H1 (cell line): ENCODE measurements at regions not wholly inside any gene's neighbourhood (a gene's known extent, or its start where the extent isn't known, plus 50 kb on each side); places are given as distances from the start of the nearest gene placed in this dataset.

Source experiments
- CTCF ChIA-PET: fragments of 300-600 bp; sonication (Branson Sonifier 250); formaldehyde crosslinking; loops from one replicate; lab custom pipeline; 2021; ENCODE audit not compliant: partially characterized antibody; lab: Charles Lee
- POLR2A ChIA-PET: fragments of 300-600 bp; sonication (Branson Sonifier 250); formaldehyde crosslinking; loops from one replicate; lab custom pipeline; 2021; ENCODE audit warnings: inconsistent platforms; ENCODE audit not compliant: partially characterized antibody; lab: Charles Lee
- DNase-seq, 2 experiments: peaks; one replicate each; pipeline versions ENCODE4 v3.0.0 to v3.0.0-alpha.2; 2010 to 2022; ENCODE audit warnings: low spot score in 2 of 2, low read depth in 1 of 2, mixed read lengths in 1 of 2
- FAIRE-seq: peaks from 2 replicates; lab custom pipeline; 2011; peaks lifted over from hg19 to GRCh38; lab: Jason Lieb, UNC
- H2AFZ ChIP-seq: 2 replicates; pipeline ENCODE4 v1.8.1; 2012; ENCODE audit warnings: low read length, inconsistent platforms
- H2AK5ac ChIP-seq: 2 replicates; pipeline ENCODE4 v1.6.1; 2013; ENCODE audit warnings: low read depth, low read length
- H2BK120ac ChIP-seq: replicated peaks from 2 replicates; pipeline ENCODE3; 2013; ENCODE audit warnings: low read depth, low read length, inconsistent platforms
- H2BK12ac ChIP-seq: 2 replicates; pipeline ENCODE4 v1.6.1; 2013; ENCODE audit warnings: low read depth, low read length
- H2BK15ac ChIP-seq: 2 replicates; pipeline ENCODE4 v1.6.1; 2013; ENCODE audit warnings: low read length
- H2BK20ac ChIP-seq: 2 replicates; pipeline ENCODE4 v1.6.1; 2013; ENCODE audit warnings: low read length
- H2BK5ac ChIP-seq: 2 replicates; pipeline ENCODE4 v1.6.1; 2013; ENCODE audit warnings: low read depth, low read length
- H3K14ac ChIP-seq: 2 replicates; pipeline ENCODE4 v1.6.1; 2013; ENCODE audit warnings: inconsistent platforms; ENCODE audit not compliant: insufficient read length
- H3K18ac ChIP-seq: 2 replicates; pipeline ENCODE4 v1.6.1; 2013; ENCODE audit warnings: low read length; ENCODE audit errors: extremely low read depth
- H3K23ac ChIP-seq: 2 replicates; pipeline ENCODE4 v1.6.1; 2013; ENCODE audit warnings: inconsistent platforms; ENCODE audit not compliant: insufficient read length
- H3K23me2 ChIP-seq: 2 replicates; pipeline ENCODE4 v1.6.1; 2013; ENCODE audit warnings: low read depth, low read length
- H3K27ac ChIP-seq: 2 replicates; pipeline ENCODE4 v1.6.1; 2011; ENCODE audit warnings: low read depth, low read length, inconsistent platforms
- H3K27me3 ChIP-seq, 4 experiments: replicated peaks in 1 of 4; 1 replicate in 1 of 4; 2 replicates in 3 of 4; pipeline versions ENCODE4 v1.6.1 to v1.8.1; 2011 to 2013; ENCODE audit warnings: low read length in 3 of 4, mild to moderate bottlenecking in 3 of 4, inconsistent platforms in 2 of 4, mixed read lengths in 2 of 4, moderate library complexity in 1 of 4; ENCODE audit not compliant: control insufficient read depth in 3 of 4, insufficient read depth in 3 of 4; ENCODE audit errors: extremely low read depth in 1 of 4
- H3K36me3 ChIP-seq, 4 experiments: 2 replicates each; pipeline versions ENCODE4 v1.6.1 to v1.8.1; 2011 to 2013; ENCODE audit warnings: mild to moderate bottlenecking in 4 of 4, low read length in 3 of 4, moderate library complexity in 2 of 4, control low read depth in 1 of 4, inconsistent platforms in 1 of 4; ENCODE audit not compliant: insufficient read depth in 4 of 4, control insufficient read depth in 2 of 4
- H3K4ac ChIP-seq: replicated peaks from 2 replicates; pipeline ENCODE3; 2013; ENCODE audit warnings: low read length, low read depth, mixed read lengths, inconsistent platforms; ENCODE audit not compliant: insufficient read length
- H3K4me1 ChIP-seq, 4 experiments: replicated peaks in 1 of 4; 1 replicate in 1 of 4; 2 replicates in 3 of 4; pipeline versions ENCODE4 v1.6.1 to v1.8.1; 2011 to 2013; ENCODE audit warnings: low read length in 3 of 4, inconsistent platforms in 2 of 4, mixed read lengths in 1 of 4; ENCODE audit not compliant: insufficient read depth in 4 of 4, control insufficient read depth in 3 of 4
- H3K4me2 ChIP-seq, 2 experiments: 2 replicates each; pipeline versions ENCODE4 v1.6.1 to v1.8.1; 2011 to 2013; ENCODE audit warnings: low read depth in 2 of 2, low read length in 2 of 2, control low read depth in 1 of 2, inconsistent platforms in 1 of 2, mild to moderate bottlenecking in 1 of 2; ENCODE audit not compliant: insufficient read depth in 1 of 2
- H3K4me3 ChIP-seq, 4 experiments: fragments of 200-600, 300-600 bp in 1 of 4; sonication (generic), shearing (Covaris generic), sonication (Bioruptor Twin) in 1 of 4; 2 replicates each; pipeline versions ENCODE4 v1.5.1 to v1.8.1; 2011 to 2016; ENCODE audit warnings: low read length in 4 of 4, low read depth in 3 of 4, control low read depth in 2 of 4, inconsistent platforms in 2 of 4, mild to moderate bottlenecking in 2 of 4, mixed read lengths in 1 of 4, moderate library complexity in 1 of 4; ENCODE audit not compliant: insufficient read depth in 2 of 4; ENCODE audit errors: extremely low read depth in 1 of 4
- H3K56ac ChIP-seq: replicated peaks from 2 replicates; pipeline ENCODE3; 2013; ENCODE audit warnings: low read depth, mild to moderate bottlenecking, mixed read lengths, low read length, inconsistent platforms; ENCODE audit not compliant: insufficient read length
- H3K79me1 ChIP-seq: 2 replicates; pipeline ENCODE4 v1.6.1; 2013; ENCODE audit warnings: low read depth, low read length, control low read depth
- H3K79me2 ChIP-seq, 2 experiments: 2 replicates each; pipeline versions ENCODE4 v1.6.1 to v1.8.1; 2012 to 2013; ENCODE audit warnings: low read length in 2 of 2, mild to moderate bottlenecking in 2 of 2, inconsistent platforms in 1 of 2; ENCODE audit not compliant: insufficient read depth in 2 of 2, control insufficient read depth in 1 of 2
- H3K9ac ChIP-seq, 4 experiments: replicated peaks in 1 of 4; 1 replicate in 1 of 4; 2 replicates in 3 of 4; pipeline versions ENCODE4 v1.6.1 to v1.8.1; 2011 to 2013; ENCODE audit warnings: low read depth in 3 of 4, low read length in 3 of 4, control low read depth in 2 of 4, mild to moderate bottlenecking in 2 of 4, moderate library complexity in 2 of 4, inconsistent platforms in 1 of 4; ENCODE audit errors: extremely low read depth in 1 of 4
- H3K9me3 ChIP-seq, 2 experiments: 2 replicates each; pipeline versions ENCODE4 v1.6.1 to v1.8.1; 2012 to 2013; ENCODE audit warnings: mild to moderate bottlenecking in 2 of 2, moderate library complexity in 2 of 2, control low read depth in 1 of 2, inconsistent platforms in 1 of 2, low read depth in 1 of 2, low read length in 1 of 2, mixed read lengths in 1 of 2; ENCODE audit not compliant: insufficient read depth in 2 of 2
- H4K20me1 ChIP-seq, 2 experiments: replicated peaks in 1 of 2; 2 replicates each; pipeline versions ENCODE3 to v1.8.1; 2011 to 2013; ENCODE audit warnings: inconsistent platforms in 2 of 2, low read length in 2 of 2, mild to moderate bottlenecking in 1 of 2; ENCODE audit not compliant: insufficient read depth in 2 of 2, control insufficient read depth in 1 of 2
- H4K5ac ChIP-seq: 2 replicates; pipeline ENCODE4 v1.6.1; 2013; ENCODE audit warnings: low read length, low read depth, mixed read lengths, inconsistent platforms; ENCODE audit not compliant: insufficient read length
- H4K8ac ChIP-seq: 2 replicates; pipeline ENCODE4 v1.8.0; 2013; ENCODE audit warnings: mild to moderate bottlenecking, moderate library complexity, low read length, inconsistent platforms; ENCODE audit not compliant: insufficient read depth; ENCODE audit errors: extremely low read depth
- H4K91ac ChIP-seq: replicated peaks from 2 replicates; pipeline ENCODE3; 2013; ENCODE audit warnings: low read length, mixed read lengths, inconsistent platforms; ENCODE audit not compliant: insufficient read length
- ASH2L ChIP-seq: fragments of 200-600, 300-600 bp; sonication (generic); IDR thresholded peaks from one replicate; pipeline ENCODE4 v1.7.1; 2017; ENCODE audit warnings: low read length
- ATF2 ChIP-seq: IDR thresholded peaks from 2 replicates; pipeline ENCODE4 v1.6.1; 2012; ENCODE audit warnings: low read length, inconsistent platforms
- CREB1 ChIP-seq: IDR thresholded peaks from 2 replicates; pipeline ENCODE4 v1.6.1; 2012; ENCODE audit warnings: inconsistent platforms
- JUND ChIP-seq: IDR thresholded peaks from 2 replicates; pipeline ENCODE4 v1.6.1; 2011; ENCODE audit warnings: mild to moderate bottlenecking, improper control_type of control experiment, low read length
- WGBS, 2 experiments: shearing (Covaris generic) in 1 of 2; methylation state at CpG; one replicate each; pipeline versions ENCODE4 v1.1.6 to v1.1.7; 2013 to 2015; ENCODE audit warnings: low lambda C conversion rate in 2 of 2, mixed read lengths in 2 of 2, inconsistent platforms in 1 of 2, low coverage in 1 of 2, missing lambda C conversion rate in 1 of 2; ENCODE audit not compliant: insufficient replicate concordance in 2 of 2, insufficient coverage in 1 of 2, insufficient read length in 1 of 2; ENCODE audit errors: extremely low coverage in 1 of 2, missing lambda C conversion rate in 1 of 2; 5-methylcytosine and 5-hydroxymethylcytosine counted together

GRCh38 chr14:43166163-43166562 is 1340.9 kb downstream of the FSCB start:
- Histone ChIP-seq H3K27ac (no peak overlapping the region), H4K20me1 (no peaks in the 10 kb centered on the region), H4K91ac (no peak overlapping the region), H4K8ac (no peak overlapping the region), H2AK5ac (no peak overlapping the region), H3K18ac (no peak overlapping the region), H3K23ac (no peak overlapping the region), H3K36me3 (no peaks in the 10 kb centered on the region), H3K9me3 (no peaks in the 10 kb centered on the region), H3K56ac (no peak overlapping the region), H3K79me2 (no peaks in the 10 kb centered on the region), H4K5ac (no peak overlapping the region), H2AFZ (no peak overlapping the region), H2BK5ac (no peak overlapping the region), H3K27me3 (no peaks in the 10 kb centered on the region), H2BK12ac (no peak overlapping the region), H3K9ac (no peak overlapping the region), H3K14ac (no peak overlapping the region), H3K4ac (no peak overlapping the region), H3K4me1 (no peaks in the 10 kb centered on the region), H3K79me1 (no peaks in the 10 kb centered on the region), H3K4me3 (no peak overlapping the region), H3K23me2 (no peaks in the 10 kb centered on the region; the same call in 1 of the 2 replicates), H3K4me2 (no peak overlapping the region), H2BK15ac (no peak overlapping the region), H2BK20ac (no peak overlapping the region), H2BK120ac (no peak overlapping the region)
- no peak for TF ChIP-seq JUND
- TF ChIP-seq ASH2L: no peak
- no peak for TF ChIP-seq ATF2
- TF ChIP-seq CREB1: no peak
- WGBS, 2 experiments: 91% methylated on average over 2 of the region's 2 CpGs; no CpG with 5 or more reads in 1 of the 2 experiments
- FAIRE-seq: no peak
- ChIA-PET POLR2A (no interaction called here), CTCF (interaction anchor here (0.7 kb wide), 1 partner anchor 338 kb away, joined by 3 read pairs; no protein-coding TSS in a partner anchor)
- DNase-seq: no peak
